ENCODE measurements at regions not wholly inside any gene's neighbourhood (a gene's known extent, or its start where the extent isn't known, plus 50 kb on each side); places are given as distances from the start of the nearest gene placed in this dataset.

DNA sequence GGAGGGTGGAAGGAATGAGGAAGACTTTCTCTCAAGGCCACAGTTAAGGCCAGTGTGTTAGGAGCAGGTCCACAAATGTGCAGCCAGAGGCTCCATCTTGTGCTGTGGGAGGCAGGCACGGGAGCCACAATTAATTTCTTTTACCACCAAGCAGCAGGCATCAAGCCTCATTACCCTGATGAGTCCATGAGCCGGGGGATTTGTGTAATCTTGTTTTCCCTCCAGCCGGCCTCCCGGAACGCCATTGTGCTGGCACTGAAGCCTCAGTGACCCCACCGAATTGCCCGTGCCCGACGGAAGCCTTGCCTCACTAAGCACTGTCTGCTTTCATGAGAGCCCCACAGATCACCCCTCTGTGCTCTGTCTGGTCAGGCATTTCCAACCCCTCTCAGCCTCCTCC lies 154.7 kb upstream of the STX18 start:
- TF ChIP-seq EZH2phosphoT487 (IDR thresholded peaks at IDR 0.05; ENCODE audit: borderline replicate concordance) (no peak), YY1 (IDR thresholded peaks at IDR 0.05; ENCODE audit: extremely low read depth, insufficient replicate concordance, low read depth, low read length) (no peak), CEBPB (IDR thresholded peaks at IDR 0.05; ENCODE audit: low read depth) (no peak), POLR2AphosphoS5 (IDR thresholded peaks at IDR 0.05; ENCODE audit: low read depth, low read length) (no peak), EGR1 (IDR thresholded peaks at IDR 0.05; ENCODE audit: low read depth) (no peak), RAD21 (IDR thresholded peaks at IDR 0.05; ENCODE audit: low read depth) (no peak), REST (IDR thresholded peaks at IDR 0.05; ENCODE audit: low read depth) (no peak), CTCF (IDR thresholded peaks at IDR 0.05 in 2 of 3, conservative IDR thresholded peaks at IDR 0.05 in 1 of 3; ENCODE audit: borderline replicate concordance in 1 of 3, insufficient read depth in 1 of 3, low read depth in 2 of 3, low read length in 2 of 3) (no peak), EZH2 (IDR thresholded peaks at IDR 0.05) (no peak), ZFX (IDR thresholded peaks at IDR 0.05) (no peak), JUND (IDR thresholded peaks at IDR 0.05) (no peak), SP1 (IDR thresholded peaks at IDR 0.05; ENCODE audit: low read depth) (no peak), POLR2A (IDR thresholded peaks at IDR 0.05; ENCODE audit: borderline replicate concordance, extremely low read depth, insufficient read depth, insufficient read length) (no peak)
- TF ChIP-seq, protein P1, sequence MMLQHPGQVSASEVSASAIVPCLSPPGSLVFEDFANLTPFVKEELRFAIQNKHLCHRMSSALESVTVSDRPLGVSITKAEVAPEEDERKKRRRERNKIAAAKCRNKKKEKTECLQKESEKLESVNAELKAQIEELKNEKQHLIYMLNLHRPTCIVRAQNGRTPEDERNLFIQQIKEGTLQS (IDR thresholded peaks at IDR 0.05) = no peak
